GM19239 (cell line): ENCODE measurements at regions not wholly inside any gene's neighbourhood (a gene's known extent, or its start where the extent isn't known, plus 50 kb on each side); places are given as distances from the start of the nearest gene placed in this dataset.

Experiments used
- DNase-seq: peaks from one replicate; pipeline ENCODE4 v3.0.0; 2011; ENCODE audit warnings: low spot score; ENCODE audit not compliant: insufficient read length
- FAIRE-seq: peaks from 2 replicates; lab custom pipeline; 2011; peaks lifted over from hg19 to GRCh38; lab: Jason Lieb, UNC

DNA sequence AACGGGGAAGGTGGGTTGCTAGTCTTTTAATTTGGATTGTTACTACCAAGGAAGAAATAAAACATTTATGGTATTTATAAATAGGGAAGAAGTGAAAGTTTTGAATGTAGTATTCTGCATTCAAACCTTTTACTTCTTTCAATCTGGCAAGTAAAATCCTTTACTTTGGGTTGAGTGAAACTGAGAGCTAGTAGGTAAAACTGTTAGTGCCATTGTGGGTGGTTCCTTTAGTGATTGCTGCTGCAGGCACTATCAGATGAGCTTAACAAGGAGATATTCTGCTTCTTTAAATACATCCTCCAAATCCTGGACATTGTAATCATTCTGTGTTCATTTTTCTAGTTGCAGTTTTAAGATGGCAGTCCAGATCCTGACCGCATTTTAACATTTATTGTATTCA, 650.9 kb upstream of the PCDH10 start:
- DNase-seq (no peak), FAIRE-seq (no peak)

DNA sequence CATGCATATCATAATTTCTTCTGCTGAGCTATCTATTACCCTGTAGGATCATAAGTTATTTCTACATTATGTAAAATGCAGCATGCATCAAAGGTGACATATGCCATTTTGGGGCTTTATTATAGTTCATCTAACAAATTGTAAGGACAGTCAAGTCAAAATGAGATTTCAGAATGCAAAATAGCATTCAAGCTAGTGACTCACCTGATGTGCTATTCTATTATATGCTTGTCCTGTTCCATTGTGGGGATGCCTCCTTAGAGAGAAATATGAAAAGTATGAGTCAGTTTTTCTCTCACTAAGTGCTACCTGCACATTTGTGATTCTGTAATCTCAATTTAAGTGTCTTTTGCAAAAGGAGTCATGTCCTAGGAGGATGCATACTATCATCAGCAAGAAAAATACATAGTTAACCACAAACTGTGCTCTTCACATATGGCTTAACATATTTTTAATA, 647.0 kb upstream of the PCDH10 start:
- no peak for FAIRE-seq

DNA sequence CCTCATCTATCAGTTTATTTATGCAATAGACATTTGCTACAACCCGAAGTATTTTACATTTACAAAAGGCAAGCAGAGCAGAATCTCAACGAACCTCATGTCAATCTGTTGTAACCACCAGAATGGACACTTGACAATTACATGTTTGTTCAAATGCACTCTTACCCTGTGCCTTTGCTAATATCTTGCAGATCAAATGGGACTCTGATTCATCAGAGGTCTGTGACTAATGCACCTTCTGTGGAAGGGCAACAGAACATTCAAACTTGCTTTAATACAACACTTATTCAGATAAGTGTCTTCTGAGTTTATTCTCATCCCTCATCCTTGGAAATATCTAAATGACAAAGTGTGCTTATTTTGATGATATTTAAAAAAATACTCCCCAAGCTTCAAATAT, 644.7 kb upstream of the PCDH10 start:
- FAIRE-seq (no peak), DNase-seq (no peak)

More for the DNA sequence above, 647.0 kb upstream of the PCDH10 start:
- DNase-seq = no peak

DNA sequence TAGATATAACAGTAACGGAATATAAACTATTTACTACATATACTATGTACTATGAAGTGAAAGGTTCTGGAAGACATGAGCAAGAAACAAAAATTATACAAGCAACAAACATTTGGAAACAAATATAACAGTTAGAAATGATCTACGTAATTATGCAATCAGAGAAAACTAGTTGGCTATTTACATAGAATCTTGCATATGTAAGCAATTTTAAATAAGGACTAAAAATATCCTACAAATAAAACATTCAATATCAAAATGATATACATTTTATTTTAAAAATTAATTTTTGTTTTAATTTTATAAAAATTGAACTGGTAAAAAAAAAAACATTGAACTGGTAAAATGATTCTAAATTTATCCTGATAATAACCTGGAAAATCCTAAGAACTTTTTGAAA, 642.5 kb upstream of the PCDH10 start:
- FAIRE-seq = no peak
- DNase-seq = no peak

DNA sequence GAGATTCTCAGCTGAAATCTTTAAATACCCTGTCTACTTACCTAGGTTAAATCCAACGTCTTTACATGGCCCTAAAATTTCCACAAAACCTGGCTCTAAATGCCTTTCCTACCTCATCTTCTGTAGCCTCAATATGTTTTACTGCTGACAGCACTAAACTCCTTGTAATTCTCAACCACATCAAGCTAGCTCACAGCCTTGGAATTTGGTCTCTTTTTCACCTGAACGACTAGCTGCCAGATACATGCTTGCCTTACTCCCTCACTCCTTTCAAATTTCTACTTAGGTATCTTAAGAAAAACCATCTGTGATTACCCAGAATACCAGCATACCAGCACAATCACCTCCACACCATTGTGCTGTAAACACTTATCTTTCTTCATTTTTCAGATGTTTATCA, 635.6 kb upstream of the PCDH10 start:
- no peak for DNase-seq
- no peak for FAIRE-seq

DNA sequence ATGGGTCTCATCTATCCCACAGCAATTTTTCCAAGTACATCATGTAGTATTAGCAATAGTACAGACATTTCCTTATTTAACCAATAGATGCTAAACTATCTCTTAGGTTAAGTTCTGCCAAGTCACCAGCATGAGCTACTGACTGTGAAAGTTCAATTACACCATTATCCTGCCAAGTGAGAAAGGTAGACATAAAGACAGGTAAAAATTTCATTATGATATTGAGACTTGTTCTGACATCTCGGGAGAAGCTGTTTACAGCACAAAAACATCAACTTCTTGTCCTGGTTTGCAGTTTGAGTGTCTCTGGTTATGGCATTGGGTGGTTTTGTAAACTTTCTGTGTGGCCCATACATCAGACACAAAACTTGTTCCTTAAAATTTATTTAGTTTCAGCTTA, 622.4 kb upstream of the PCDH10 start:
- FAIRE-seq = no peak

DNA sequence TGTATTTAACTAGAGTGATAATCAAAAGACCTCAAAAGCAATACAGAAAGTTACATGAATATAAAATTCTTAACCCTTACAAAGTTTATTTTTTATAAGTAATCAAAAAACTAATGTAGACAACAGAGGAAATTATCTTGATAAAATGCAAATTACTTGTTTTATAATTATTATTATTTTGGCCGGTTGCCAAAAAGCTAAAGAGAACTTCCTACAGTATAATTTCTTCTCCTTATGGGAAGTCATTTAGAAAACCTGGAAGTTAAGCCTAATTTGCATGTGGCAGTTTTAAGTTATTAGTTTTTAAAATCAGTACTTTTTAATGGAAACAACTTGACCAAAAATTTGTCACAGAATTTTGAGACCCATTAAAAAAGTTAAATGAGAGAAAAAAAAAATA, 621.3 kb upstream of the PCDH10 start:
- FAIRE-seq (no peak), DNase-seq (no peak)

More for the DNA sequence above, 622.4 kb upstream of the PCDH10 start:
- DNase-seq = no peak

DNA sequence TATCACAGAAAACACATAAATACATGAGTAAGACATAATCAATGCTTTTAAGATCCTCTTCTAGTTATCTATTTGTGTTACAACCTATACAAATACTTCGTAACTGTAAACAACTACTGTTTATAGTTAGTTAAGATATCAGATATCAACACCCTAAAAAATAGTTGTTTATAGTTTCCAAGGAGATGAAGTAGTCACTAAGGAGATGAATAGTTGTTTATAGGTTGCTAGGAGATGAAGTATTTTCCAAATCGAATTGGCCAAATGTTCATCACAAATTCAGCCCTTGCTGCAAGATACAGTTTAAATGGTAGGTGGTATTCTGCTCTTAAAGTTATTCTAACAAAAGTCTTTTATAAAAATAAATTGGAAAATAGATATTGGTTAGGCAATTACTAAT, 618.2 kb upstream of the PCDH10 start:
- DNase-seq (no peak), FAIRE-seq (no peak)

DNA sequence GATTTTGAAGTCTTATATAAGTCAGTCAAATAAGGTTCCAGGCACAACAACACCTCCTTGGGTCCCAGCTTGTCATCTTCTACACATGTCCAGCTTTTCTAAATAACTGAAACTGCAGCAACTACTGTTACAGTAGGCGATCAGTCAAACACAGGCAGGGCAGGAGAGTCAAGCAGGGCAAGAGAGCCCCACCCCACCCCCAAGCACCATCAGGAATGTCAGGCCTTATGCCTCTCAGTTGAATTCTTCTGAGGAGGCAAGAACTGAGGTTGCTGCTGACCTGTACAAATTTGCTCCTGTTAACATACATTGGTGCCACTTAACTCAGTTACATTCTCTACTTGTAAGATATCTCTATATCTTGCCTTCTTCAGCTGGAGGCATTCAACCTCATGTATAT, 608.8 kb upstream of the PCDH10 start:
- DNase-seq (no peak), FAIRE-seq (no peak)

DNA sequence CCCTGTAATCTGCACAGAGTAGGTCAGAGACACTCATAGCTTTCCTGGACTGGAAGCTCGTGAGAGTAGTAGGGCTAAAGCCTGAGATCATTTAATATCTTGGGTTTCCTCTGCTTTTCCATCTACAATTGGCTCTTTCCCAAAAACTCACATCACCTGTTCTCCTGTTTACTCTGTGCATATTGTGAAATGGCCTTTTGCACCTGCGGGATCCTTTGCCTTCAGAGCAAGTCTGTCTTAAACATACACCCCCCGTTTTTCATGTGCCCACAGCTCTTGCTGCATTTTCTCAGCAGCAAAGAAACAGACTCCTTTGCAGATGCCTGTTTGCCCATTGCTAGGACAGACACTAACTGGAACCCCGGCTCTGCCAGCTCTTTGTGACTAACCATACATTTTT, 608.3 kb upstream of the PCDH10 start:
- FAIRE-seq (no peak), DNase-seq (no peak)

DNA sequence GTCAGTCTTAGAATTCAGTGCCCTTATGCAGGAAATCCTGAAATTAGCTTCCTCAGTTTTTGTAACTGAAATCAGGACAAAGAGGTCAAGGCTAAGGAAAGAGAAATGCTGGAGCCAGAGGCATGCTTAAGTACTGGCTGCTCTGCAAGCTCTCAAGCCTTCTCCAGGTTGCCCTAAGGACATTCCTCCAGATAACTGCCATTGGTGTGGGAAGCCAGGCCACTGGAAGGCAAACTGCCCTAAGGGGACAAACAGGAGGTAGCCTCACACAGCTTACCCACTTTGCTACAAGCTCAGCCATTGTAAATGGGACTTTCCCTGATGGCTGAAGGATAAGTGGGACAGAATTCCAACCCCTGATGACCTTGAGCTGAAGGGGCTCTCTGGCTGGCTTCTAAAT, 606.9 kb upstream of the PCDH10 start:
- FAIRE-seq (no peak), DNase-seq (no peak)

DNA sequence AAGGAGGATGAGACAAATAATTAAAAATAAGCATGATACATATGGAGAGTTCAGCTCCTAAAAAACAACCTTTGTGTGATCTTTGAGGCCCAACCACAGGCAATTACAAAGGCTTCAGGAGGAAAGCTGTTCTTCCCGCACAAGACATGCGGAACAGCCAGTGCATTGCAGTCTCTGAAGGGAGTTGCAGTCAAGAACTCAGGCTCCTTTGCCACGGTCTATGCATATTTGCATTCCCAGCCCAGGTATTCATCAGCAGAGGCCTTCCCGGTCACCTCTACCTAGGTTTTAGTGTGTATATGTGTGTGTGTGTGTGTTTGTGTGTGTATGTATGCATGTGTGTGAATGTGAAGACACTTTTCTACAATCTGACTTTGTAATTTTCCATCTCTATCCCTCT, 600.6 kb upstream of the PCDH10 start:
- FAIRE-seq (no peak), DNase-seq (no peak)

DNA sequence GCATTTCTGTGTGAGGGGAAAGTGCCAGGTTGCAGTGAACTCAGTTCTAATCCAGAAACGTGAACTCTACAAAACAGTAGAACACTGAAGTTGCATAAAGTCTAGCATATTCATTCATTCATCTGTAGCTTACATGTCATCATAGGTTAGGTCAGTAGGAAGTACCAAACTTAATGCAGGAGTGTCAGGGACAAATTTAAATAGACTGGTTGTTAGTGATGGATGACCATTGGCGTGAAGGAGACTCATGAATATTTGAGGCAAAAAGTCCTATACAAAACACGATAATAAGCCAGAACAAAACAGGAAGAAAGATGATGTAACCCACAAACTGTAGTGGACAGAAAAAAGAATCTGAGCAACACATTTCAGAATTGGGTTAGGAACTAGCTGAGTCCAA, 592.8 kb upstream of the PCDH10 start:
- FAIRE-seq = no peak
- no peak for DNase-seq

DNA sequence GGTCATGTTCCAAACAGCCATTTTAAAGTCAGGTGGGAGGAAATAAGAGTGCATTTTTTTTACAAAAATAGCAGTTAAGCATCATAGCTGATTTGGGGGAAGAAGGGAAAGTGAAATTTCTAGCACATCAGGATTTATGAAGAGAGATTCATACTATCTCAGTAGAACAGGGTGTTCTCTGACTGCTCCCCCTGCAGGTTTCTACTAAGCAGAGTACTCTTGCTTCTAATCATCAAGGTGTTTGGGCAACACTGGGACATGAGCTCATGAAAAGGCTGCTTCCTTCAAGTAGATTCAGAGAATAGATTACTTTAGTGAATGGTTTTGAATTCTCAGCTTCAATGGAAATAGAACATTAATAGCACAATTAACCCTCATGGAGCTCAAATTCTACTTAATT, 591.4 kb upstream of the PCDH10 start:
- DNase-seq (no peak), FAIRE-seq (no peak)

DNA sequence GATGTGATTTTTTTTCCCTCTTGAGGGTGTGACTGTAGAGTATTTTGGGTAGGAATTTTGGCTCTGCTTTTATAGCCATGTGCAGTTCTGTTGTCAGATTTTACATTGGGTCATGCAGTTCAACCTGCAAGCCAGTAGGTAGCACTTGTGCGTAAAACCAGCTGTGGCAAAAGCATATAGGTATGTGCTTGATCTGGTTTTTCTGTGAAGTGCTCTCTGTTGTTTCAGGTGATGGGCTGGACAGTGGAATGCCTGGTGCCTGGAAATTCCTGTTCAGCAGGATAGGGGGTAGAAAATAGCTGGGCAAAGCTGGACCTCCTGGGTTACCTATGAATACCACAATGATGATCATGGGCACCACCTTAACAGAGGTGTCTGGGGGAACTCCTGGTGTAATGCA, 584.2 kb upstream of the PCDH10 start:
- DNase-seq (no peak), FAIRE-seq (no peak)

DNA sequence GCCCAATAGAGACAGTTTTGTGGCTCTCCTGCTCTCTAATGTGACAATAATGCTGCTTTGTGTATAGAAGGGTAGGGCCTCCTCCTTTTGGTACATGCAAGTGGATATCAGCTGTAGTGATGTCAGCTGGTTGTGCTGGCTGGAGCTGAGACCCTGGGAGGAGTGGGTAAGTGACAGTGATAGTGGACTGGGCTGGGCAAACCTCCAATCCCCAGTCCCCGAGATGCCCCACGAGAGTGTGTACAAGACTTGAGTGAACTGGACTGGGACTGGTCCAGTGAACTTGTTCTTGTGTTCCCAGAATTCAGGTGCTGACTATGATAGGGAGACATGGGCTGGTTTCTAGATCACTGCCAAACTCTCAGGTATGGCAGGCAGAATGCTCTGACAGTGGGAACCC, 583.6 kb upstream of the PCDH10 start:
- FAIRE-seq = no peak
- DNase-seq = no peak

DNA sequence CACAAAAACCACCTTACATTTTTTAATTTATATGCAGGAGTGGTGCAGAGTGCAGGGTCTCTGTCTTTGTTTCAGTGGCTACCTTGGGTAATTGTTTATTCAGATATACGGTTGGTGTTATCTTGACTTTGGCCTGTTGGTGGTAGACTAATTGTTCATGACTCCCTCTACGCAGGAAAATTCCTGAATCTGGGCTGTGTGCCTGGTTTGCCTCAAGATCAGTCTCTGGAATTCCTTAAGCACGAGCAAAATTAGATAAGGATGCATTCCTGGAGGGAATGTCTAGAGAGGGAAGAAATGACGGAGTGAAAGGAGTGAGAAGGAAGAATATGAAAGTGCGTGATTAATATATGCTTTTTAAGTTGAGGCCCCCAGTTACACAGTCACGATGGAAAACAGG, 576.9 kb upstream of the PCDH10 start:
- DNase-seq = no peak
- no peak for FAIRE-seq

DNA sequence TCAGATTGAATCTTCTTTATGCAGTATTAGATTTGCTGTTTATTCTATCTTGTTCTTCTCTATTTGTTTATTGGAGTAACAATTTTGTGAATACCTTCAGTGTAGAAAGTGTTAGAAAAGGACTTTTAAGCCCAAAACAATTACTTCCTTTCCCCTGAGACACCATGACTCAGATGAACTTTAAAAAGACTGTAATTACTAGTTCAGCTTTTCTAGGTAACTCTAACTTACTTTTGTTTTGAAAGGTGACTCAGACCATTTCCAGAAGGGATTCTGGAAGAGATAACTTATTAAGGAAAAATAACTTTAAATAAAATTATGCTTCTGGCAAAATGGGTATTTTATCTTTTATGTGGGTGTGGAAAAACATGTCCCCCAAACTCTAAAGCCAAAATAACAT, 561.5 kb upstream of the PCDH10 start:
- no peak for DNase-seq
- no peak for FAIRE-seq

DNA sequence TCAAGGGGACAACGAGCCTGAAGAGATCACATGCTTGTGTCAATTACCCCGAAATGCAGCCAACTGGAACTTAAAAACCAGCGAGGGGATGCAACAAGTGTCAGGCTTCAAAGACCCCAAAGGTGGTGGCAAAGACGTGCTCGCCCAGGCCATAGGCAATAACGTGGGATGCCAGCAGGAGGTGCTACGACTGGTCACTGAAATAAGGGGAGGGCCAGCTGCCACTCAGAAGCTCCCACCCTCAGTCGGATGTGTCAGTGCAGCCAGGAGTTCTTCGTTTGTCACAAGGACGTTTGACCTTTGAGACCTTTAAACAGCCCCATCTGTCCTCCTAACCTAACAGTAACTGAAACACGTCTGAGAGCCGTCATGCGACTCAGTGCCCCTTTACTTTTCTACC, 556.8 kb upstream of the PCDH10 start:
- FAIRE-seq (no peak), DNase-seq (no peak)

DNA sequence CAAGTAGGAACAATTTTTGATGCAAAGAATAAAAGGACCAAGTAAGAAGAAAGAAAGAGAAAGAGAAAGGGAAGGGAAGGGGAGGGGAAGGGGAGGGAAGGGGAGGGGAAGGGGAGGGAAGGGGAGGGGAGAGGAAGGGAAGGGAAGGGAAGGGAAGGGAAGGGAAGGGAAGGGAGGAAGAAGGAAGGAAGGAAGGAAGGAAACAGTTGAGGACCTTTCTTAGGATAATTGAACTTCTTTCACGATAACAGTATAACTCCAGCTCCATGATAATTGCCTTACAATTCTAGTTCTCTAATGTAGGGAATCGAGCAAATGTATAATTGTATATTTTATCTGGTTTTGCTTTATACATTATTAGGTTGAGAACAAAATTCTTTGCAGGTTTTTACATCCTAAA, 556.2 kb upstream of the PCDH10 start:
- FAIRE-seq (no peak), DNase-seq (no peak)

DNA sequence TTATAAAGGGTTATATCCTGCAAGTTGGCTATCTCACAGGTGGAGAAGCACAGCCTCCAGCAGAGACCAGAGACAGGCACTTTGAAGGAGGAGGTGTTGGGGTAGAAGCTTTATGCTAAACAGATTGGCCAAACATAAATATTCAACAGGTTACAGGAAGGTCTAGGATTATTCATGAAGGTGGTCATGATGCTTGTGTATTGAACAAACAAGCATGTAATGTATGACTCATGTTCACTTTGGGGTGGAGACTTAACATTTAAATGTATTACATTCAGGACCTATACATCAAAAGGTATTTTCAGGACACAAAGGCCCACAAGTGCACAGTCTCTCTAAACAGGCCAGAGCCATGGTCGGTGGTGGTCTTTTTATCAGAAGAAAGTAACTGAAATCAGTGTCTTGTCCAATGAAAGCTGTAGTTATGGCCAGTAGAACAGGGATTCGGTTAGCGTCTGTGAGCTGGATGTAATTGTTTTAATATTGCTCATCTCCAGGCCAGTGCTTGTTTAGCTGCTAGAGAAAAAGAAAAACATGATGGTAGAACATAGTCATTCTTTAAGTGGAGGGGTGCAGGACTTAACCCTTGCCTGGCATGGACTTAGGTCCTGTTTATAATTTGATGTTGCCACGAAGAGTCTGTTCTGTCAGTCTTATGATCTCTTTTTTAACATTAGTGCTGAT, 555.2 kb upstream of the PCDH10 start:
- no peak for FAIRE-seq

DNA sequence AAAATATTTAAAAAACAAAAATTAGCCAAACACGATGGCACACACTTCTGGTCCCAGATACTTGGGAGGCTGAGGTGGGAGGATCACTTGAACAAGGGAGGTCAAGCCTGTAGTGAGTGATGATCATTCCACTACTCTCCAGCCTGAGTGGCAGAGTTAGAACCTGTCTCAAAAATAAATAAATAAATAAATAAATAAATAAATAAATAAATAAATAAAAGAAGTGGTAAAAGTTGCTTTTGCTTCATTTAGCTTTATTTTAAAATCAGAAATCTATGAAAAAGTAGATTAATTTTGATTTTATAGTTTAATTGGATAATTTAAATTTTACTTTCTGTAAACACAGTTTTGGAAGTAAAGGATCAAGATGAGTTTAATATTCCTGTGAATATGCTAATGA, 552.9 kb upstream of the PCDH10 start:
- FAIRE-seq (no peak), DNase-seq (no peak)

More for the DNA sequence above, 555.2 kb upstream of the PCDH10 start:
- no peak for DNase-seq

DNA sequence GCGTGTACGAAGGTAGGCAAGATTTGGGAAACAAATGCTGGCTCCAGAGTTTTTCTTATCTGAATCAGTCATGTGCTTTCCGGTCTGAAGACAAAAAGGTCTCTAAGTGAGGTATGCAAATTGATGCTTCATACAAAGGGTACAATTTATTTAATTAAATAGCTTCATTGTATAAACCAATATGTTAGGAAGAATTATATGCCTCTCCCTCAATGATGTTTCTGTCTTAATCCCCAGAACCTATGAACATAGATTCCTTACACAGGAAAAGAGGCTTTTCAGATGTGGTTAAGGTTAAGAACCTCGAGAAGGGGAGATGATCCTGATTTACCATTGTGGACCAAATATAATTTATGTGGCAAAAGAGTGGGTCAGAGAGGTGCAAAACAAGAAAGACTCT, 543.5 kb upstream of the PCDH10 start:
- FAIRE-seq (no peak), DNase-seq (no peak)
